Activated B cell treated with CpG ODN at 0.5 μM for 24 hours (primary cell): ENCODE measurements at regions not wholly inside any gene's neighbourhood (a gene's known extent, or its start where the extent isn't known, plus 50 kb on each side); places are given as distances from the start of the nearest gene placed in this dataset.

Experiments
- ATAC-seq: fragments of 200-7000 bp; cut with Tn5 transposase; one replicate; pipeline ENCODE4 v1.10.0; 2021; ENCODE audit warnings: low read depth, mild to moderate bottlenecking, moderate library complexity
- CTCF ChIA-PET: fragments of 350-600 bp; sonication (Branson Sonifier 250); formaldehyde crosslinking; loops from one replicate; lab custom pipeline; 2021; ENCODE audit warnings: antibody characterized with exemption; lab: Charles Lee
- POLR2A ChIA-PET: fragments of 350-600 bp; sonication (Branson Sonifier 250); formaldehyde crosslinking; loops from one replicate; lab custom pipeline; 2021; ENCODE audit warnings: antibody characterized with exemption; lab: Charles Lee
- DNase-seq: peaks from one replicate; pipeline ENCODE4 v3.0.0; 2022
- H3K27ac Mint-ChIP-seq: one replicate; pipeline ENCODE4 v1.8.0; 2020; ENCODE audit warnings: mixed read lengths
- H3K27me3 Mint-ChIP-seq: one replicate; pipeline ENCODE4 v1.8.0; 2021; ENCODE audit warnings: mixed read lengths
- H3K36me3 Mint-ChIP-seq: one replicate; pipeline ENCODE4 v1.8.0; 2021; ENCODE audit warnings: low read depth, mixed read lengths
- H3K4me1 Mint-ChIP-seq: one replicate; pipeline ENCODE4 v1.8.0; 2021; ENCODE audit warnings: mixed read lengths
- H3K4me3 Mint-ChIP-seq: one replicate; pipeline ENCODE4 v1.8.0; 2020; ENCODE audit warnings: mild to moderate bottlenecking, mixed read lengths
- H3K9me3 Mint-ChIP-seq: one replicate; pipeline ENCODE4 v1.8.0; 2020; ENCODE audit warnings: mixed read lengths
- intact Hi-C: fragments of 100-400 bp; cut with micrococcal nuclease; formaldehyde crosslinking; loops from one replicate; pipeline ENCODE4 v1.15.1; 2024
- TF ChIP-seq, protein P1 (sequence below): fragments of 200-600 bp; IDR thresholded peaks from one replicate; pipeline ENCODE4 v1.8.0; 2022; ENCODE audit warnings: antibody characterized with exemption, mild to moderate bottlenecking

DNA sequence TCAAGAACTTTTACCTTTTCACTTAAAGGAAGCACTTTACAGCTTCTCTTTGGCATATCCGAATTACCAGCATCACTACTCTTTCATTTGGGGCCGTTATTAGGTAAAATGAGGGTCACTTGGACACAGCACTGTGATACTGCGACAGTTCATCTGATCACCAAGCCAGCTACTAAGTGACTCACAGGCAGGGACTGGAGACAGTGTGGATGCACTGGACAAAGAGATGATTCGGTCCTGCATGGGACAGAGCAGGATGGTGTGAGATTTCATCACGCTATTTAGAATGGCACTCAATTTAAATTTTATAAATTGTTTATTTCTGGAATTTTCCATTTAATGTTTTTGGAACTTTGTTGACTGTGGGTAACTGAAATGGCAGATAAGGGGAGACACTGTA, 166.9 kb upstream of the IL12A start:
- peaks cover 2% of the 10 kb centered on the region for H3K4me1 Mint-ChIP-seq
- DNase-seq (no peak), ATAC-seq (no peak)
- intact Hi-C loops: no loop called here
- no peaks in the 10 kb centered on the region for H3K9me3 Mint-ChIP-seq
- no peaks in the 10 kb centered on the region for H3K27me3 Mint-ChIP-seq
- CTCF ChIA-PET: no interaction called here
- H3K36me3 Mint-ChIP-seq: no peaks in the 10 kb centered on the region
- H3K4me3 Mint-ChIP-seq: no peak overlapping the region
- TF ChIP-seq, protein P1, sequence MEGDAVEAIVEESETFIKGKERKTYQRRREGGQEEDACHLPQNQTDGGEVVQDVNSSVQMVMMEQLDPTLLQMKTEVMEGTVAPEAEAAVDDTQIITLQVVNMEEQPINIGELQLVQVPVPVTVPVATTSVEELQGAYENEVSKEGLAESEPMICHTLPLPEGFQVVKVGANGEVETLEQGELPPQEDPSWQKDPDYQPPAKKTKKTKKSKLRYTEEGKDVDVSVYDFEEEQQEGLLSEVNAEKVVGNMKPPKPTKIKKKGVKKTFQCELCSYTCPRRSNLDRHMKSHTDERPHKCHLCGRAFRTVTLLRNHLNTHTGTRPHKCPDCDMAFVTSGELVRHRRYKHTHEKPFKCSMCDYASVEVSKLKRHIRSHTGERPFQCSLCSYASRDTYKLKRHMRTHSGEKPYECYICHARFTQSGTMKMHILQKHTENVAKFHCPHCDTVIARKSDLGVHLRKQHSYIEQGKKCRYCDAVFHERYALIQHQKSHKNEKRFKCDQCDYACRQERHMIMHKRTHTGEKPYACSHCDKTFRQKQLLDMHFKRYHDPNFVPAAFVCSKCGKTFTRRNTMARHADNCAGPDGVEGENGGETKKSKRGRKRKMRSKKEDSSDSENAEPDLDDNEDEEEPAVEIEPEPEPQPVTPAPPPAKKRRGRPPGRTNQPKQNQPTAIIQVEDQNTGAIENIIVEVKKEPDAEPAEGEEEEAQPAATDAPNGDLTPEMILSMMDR: no peak
- POLR2A ChIA-PET: no interaction called here
- no peak overlapping the region for H3K27ac Mint-ChIP-seq

DNA sequence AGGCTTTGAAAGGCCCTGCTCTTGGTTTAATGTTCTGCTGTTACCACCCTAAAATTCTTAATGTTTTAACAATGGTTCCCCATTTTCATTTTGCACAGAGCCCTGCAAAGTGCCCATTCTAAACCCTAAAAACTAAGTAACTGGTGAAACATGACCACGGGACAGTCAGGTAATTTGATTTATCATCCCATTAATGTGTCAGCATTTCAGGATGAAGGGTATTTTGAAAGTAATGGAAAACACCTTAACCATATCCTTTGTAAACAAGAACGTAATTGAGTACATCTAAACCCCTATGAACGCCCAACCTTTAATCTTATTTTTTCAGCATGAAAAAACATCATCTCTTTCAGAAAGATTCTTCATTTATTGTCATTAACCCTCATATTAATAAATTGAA, 164.9 kb upstream of the IL12A start:
- ATAC-seq (no peak), DNase-seq (no peak)
- Mint-ChIP-seq H3K27me3 (no peaks in the 10 kb centered on the region), H3K27ac (no peak overlapping the region), H3K9me3 (no peaks in the 10 kb centered on the region), H3K4me1 (peaks cover 4% of the 10 kb centered on the region), H3K4me3 (no peak overlapping the region), H3K36me3 (no peaks in the 10 kb centered on the region)
- CTCF ChIA-PET: no interaction called here
- POLR2A ChIA-PET: no interaction called here
- TF ChIP-seq, protein P1: no peak
- intact Hi-C loops: no loop called here

DNA sequence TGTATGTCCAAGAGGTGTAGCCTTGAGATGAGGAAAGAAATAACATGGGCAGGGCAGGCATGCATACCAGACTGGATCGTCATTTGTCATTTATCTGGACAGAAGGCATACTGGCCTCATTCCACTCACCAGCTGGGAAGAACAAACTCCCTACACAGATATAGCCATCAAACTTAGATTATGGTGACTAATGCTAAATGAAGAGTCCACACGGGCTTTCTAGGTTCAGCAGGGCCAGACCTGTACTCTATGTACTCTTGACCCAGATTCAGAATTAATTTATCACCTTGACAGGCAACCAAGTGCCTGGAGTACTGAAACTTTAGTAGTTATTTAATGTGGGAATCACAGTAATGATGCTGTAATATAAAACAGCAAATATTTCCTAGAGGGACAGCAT, 164.3 kb upstream of the IL12A start:
- no peak for DNase-seq
- intact Hi-C loops: no loop called here
- no peak overlapping the region for H3K4me3 Mint-ChIP-seq
- H3K27ac Mint-ChIP-seq: no peak overlapping the region
- CTCF ChIA-PET: no interaction called here
- H3K36me3 Mint-ChIP-seq: no peaks in the 10 kb centered on the region
- H3K27me3 Mint-ChIP-seq: no peaks in the 10 kb centered on the region
- H3K4me1 Mint-ChIP-seq: peaks cover 2% of the 10 kb centered on the region
- ATAC-seq: no peak
- H3K9me3 Mint-ChIP-seq: no peaks in the 10 kb centered on the region
- POLR2A ChIA-PET: no interaction called here
- TF ChIP-seq, protein P1: no peak

DNA sequence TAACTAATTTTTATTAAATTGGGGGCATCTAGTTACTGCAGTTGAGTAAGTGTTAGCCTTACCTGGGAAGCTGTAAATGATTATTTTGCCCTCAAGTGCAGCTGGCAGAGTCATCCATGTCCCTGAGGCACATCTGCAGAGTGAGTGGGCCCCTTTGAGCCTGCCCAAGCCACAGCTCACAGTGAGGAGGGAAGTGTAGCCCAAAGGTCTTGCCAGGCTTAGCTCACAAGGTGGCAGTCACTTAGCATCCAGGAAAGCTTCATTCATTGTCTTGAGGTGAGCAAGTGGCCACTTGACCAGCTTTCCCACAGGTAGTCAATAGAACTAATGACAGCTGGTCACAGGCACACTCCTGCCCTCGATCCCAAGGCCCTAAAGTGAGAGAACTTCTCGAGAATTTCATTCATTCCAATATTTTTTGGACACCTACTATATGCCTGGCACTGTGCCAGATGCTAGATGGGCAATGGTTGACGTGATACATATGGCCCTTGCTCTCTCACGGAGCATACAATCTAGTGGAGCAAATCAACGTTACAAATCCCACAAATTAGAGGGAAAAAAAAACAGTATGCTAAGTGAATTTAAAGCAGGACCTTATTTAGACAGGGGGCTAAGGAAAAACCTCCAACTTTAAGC, 163.3 kb upstream of the IL12A start:
- intact Hi-C loops: loop anchor here (5.0 kb wide), 2 partner anchors 57 to 517 kb away; no protein-coding TSS in a partner anchor
- peaks cover 2% of the 10 kb centered on the region for H3K4me1 Mint-ChIP-seq
- CTCF ChIA-PET: no interaction called here
- POLR2A ChIA-PET: no interaction called here
- H3K9me3 Mint-ChIP-seq: no peaks in the 10 kb centered on the region
- no peak overlapping the region for H3K4me3 Mint-ChIP-seq
- TF ChIP-seq, protein P1: no peak
- ATAC-seq: no peak
- no peak overlapping the region for H3K27ac Mint-ChIP-seq
- H3K36me3 Mint-ChIP-seq: no peaks in the 10 kb centered on the region
- H3K27me3 Mint-ChIP-seq: no peaks in the 10 kb centered on the region
- no peak for DNase-seq

DNA sequence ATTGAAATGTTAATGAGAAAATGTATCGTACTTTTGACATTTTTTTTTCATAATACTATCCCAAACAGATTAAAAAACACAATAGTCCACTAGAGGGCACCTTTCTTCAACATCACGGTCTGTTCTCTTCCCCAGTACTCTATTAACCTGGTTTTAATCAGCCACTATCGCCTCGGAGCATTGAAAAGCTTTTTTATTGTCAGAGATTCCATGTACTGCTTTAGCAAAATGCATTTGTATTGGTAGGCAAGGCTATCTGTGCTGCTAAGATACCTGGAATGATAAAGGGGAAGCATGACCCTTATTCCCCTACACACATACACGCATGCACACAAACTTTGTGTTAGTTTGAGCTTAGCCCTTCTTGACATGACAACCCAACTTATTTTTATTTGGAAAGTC, 160.1 kb upstream of the IL12A start:
- intact Hi-C loops: loop anchor here (1.0 to 5.0 kb wide), 5 partner anchors 54 to 658 kb away; no protein-coding TSS in a partner anchor
- TF ChIP-seq, protein P1: no peak
- POLR2A ChIA-PET: no interaction called here
- H3K36me3 Mint-ChIP-seq: no peaks in the 10 kb centered on the region
- H3K4me3 Mint-ChIP-seq: no peak overlapping the region
- CTCF ChIA-PET: interaction anchor here (0.6 to 1.9 kb wide), 10 partner anchors 10 to 587 kb away, joined by 3 to 9 read pairs (median 3); no protein-coding TSS in a partner anchor
- no peak for DNase-seq
- peaks cover 4% of the 10 kb centered on the region for H3K4me1 Mint-ChIP-seq
- no peak overlapping the region for H3K27ac Mint-ChIP-seq
- H3K9me3 Mint-ChIP-seq: no peaks in the 10 kb centered on the region
- no peaks in the 10 kb centered on the region for H3K27me3 Mint-ChIP-seq
- ATAC-seq: peak; percentile 31
